Vagina (tissue), 2 donors: ENCODE measurements at regions not wholly inside any gene's neighbourhood (a gene's known extent, or its start where the extent isn't known, plus 50 kb on each side); places are given as distances from the start of the nearest gene placed in this dataset.

Source experiments
- CTCF ChIP-seq, 3 experiments: fragments of 450-650 bp in 2 of 3; fragments of 200-600 bp in 1 of 3; sonication (generic) in 1 of 3; IDR thresholded peaks; one replicate each; pipeline ENCODE4 v1.5.1; 2017 to 2019; ENCODE audit warnings: antibody characterized with exemption in 3 of 3, mild to moderate bottlenecking in 2 of 3, moderate library complexity in 2 of 3
- POLR2A ChIP-seq, 2 donors: fragments of 450-650 bp; IDR thresholded peaks; one replicate each; pipeline ENCODE4 v1.6.1; 2017; ENCODE audit warnings: antibody characterized with exemption in 2 of 2, mild to moderate bottlenecking in 2 of 2, moderate library complexity in 2 of 2

GRCh38 chr4:15364183-15364582, 63.6 kb upstream of the C1QTNF7 start:
- TF ChIP-seq CTCF (IDR thresholded peaks at IDR 0.05) (no peak), POLR2A (IDR thresholded peaks at IDR 0.05) (no peak)
